H1 (cell line): ENCODE measurements at regions not wholly inside any gene's neighbourhood (a gene's known extent, or its start where the extent isn't known, plus 50 kb on each side); places are given as distances from the start of the nearest gene placed in this dataset.
A peak's percentile ranks its signal among the peaks of the same experiment; 100 is the strongest.

Source experiments
- CTCF ChIA-PET: fragments of 300-600 bp; sonication (Branson Sonifier 250); formaldehyde crosslinking; loops from one replicate; lab custom pipeline; 2021; ENCODE audit not compliant: partially characterized antibody; lab: Charles Lee
- POLR2A ChIA-PET: fragments of 300-600 bp; sonication (Branson Sonifier 250); formaldehyde crosslinking; loops from one replicate; lab custom pipeline; 2021; ENCODE audit warnings: inconsistent platforms; ENCODE audit not compliant: partially characterized antibody; lab: Charles Lee
- DNase-seq, 2 experiments: peaks; one replicate each; pipeline versions ENCODE4 v3.0.0 to v3.0.0-alpha.2; 2010 to 2022; ENCODE audit warnings: low spot score in 2 of 2, low read depth in 1 of 2, mixed read lengths in 1 of 2
- FAIRE-seq: peaks from 2 replicates; lab custom pipeline; 2011; peaks lifted over from hg19 to GRCh38; lab: Jason Lieb, UNC
- H2AFZ ChIP-seq: 2 replicates; pipeline ENCODE4 v1.8.1; 2012; ENCODE audit warnings: low read length, inconsistent platforms
- H2AK5ac ChIP-seq: 2 replicates; pipeline ENCODE4 v1.6.1; 2013; ENCODE audit warnings: low read depth, low read length
- H2BK120ac ChIP-seq: replicated peaks from 2 replicates; pipeline ENCODE3; 2013; ENCODE audit warnings: low read depth, low read length, inconsistent platforms
- H2BK12ac ChIP-seq: 2 replicates; pipeline ENCODE4 v1.6.1; 2013; ENCODE audit warnings: low read depth, low read length
- H2BK15ac ChIP-seq: 2 replicates; pipeline ENCODE4 v1.6.1; 2013; ENCODE audit warnings: low read length
- H2BK20ac ChIP-seq: 2 replicates; pipeline ENCODE4 v1.6.1; 2013; ENCODE audit warnings: low read length
- H2BK5ac ChIP-seq: 2 replicates; pipeline ENCODE4 v1.6.1; 2013; ENCODE audit warnings: low read depth, low read length
- H3K14ac ChIP-seq: 2 replicates; pipeline ENCODE4 v1.6.1; 2013; ENCODE audit warnings: inconsistent platforms; ENCODE audit not compliant: insufficient read length
- H3K18ac ChIP-seq: 2 replicates; pipeline ENCODE4 v1.6.1; 2013; ENCODE audit warnings: low read length; ENCODE audit errors: extremely low read depth
- H3K23ac ChIP-seq: 2 replicates; pipeline ENCODE4 v1.6.1; 2013; ENCODE audit warnings: inconsistent platforms; ENCODE audit not compliant: insufficient read length
- H3K23me2 ChIP-seq: 2 replicates; pipeline ENCODE4 v1.6.1; 2013; ENCODE audit warnings: low read depth, low read length
- H3K27ac ChIP-seq: 2 replicates; pipeline ENCODE4 v1.6.1; 2011; ENCODE audit warnings: low read depth, low read length, inconsistent platforms
- H3K27me3 ChIP-seq, 4 experiments: replicated peaks in 1 of 4; 1 replicate in 1 of 4; 2 replicates in 3 of 4; pipeline versions ENCODE4 v1.6.1 to v1.8.1; 2011 to 2013; ENCODE audit warnings: low read length in 3 of 4, mild to moderate bottlenecking in 3 of 4, inconsistent platforms in 2 of 4, mixed read lengths in 2 of 4, moderate library complexity in 1 of 4; ENCODE audit not compliant: control insufficient read depth in 3 of 4, insufficient read depth in 3 of 4; ENCODE audit errors: extremely low read depth in 1 of 4
- H3K36me3 ChIP-seq, 4 experiments: 2 replicates each; pipeline versions ENCODE4 v1.6.1 to v1.8.1; 2011 to 2013; ENCODE audit warnings: mild to moderate bottlenecking in 4 of 4, low read length in 3 of 4, moderate library complexity in 2 of 4, control low read depth in 1 of 4, inconsistent platforms in 1 of 4; ENCODE audit not compliant: insufficient read depth in 4 of 4, control insufficient read depth in 2 of 4
- H3K4ac ChIP-seq: replicated peaks from 2 replicates; pipeline ENCODE3; 2013; ENCODE audit warnings: low read length, low read depth, mixed read lengths, inconsistent platforms; ENCODE audit not compliant: insufficient read length
- H3K4me1 ChIP-seq, 4 experiments: replicated peaks in 1 of 4; 1 replicate in 1 of 4; 2 replicates in 3 of 4; pipeline versions ENCODE4 v1.6.1 to v1.8.1; 2011 to 2013; ENCODE audit warnings: low read length in 3 of 4, inconsistent platforms in 2 of 4, mixed read lengths in 1 of 4; ENCODE audit not compliant: insufficient read depth in 4 of 4, control insufficient read depth in 3 of 4
- H3K4me2 ChIP-seq, 2 experiments: 2 replicates each; pipeline versions ENCODE4 v1.6.1 to v1.8.1; 2011 to 2013; ENCODE audit warnings: low read depth in 2 of 2, low read length in 2 of 2, control low read depth in 1 of 2, inconsistent platforms in 1 of 2, mild to moderate bottlenecking in 1 of 2; ENCODE audit not compliant: insufficient read depth in 1 of 2
- H3K4me3 ChIP-seq, 4 experiments: fragments of 200-600, 300-600 bp in 1 of 4; sonication (generic), shearing (Covaris generic), sonication (Bioruptor Twin) in 1 of 4; 2 replicates each; pipeline versions ENCODE4 v1.5.1 to v1.8.1; 2011 to 2016; ENCODE audit warnings: low read length in 4 of 4, low read depth in 3 of 4, control low read depth in 2 of 4, inconsistent platforms in 2 of 4, mild to moderate bottlenecking in 2 of 4, mixed read lengths in 1 of 4, moderate library complexity in 1 of 4; ENCODE audit not compliant: insufficient read depth in 2 of 4; ENCODE audit errors: extremely low read depth in 1 of 4
- H3K56ac ChIP-seq: replicated peaks from 2 replicates; pipeline ENCODE3; 2013; ENCODE audit warnings: low read depth, mild to moderate bottlenecking, mixed read lengths, low read length, inconsistent platforms; ENCODE audit not compliant: insufficient read length
- H3K79me1 ChIP-seq: 2 replicates; pipeline ENCODE4 v1.6.1; 2013; ENCODE audit warnings: low read depth, low read length, control low read depth
- H3K79me2 ChIP-seq, 2 experiments: 2 replicates each; pipeline versions ENCODE4 v1.6.1 to v1.8.1; 2012 to 2013; ENCODE audit warnings: low read length in 2 of 2, mild to moderate bottlenecking in 2 of 2, inconsistent platforms in 1 of 2; ENCODE audit not compliant: insufficient read depth in 2 of 2, control insufficient read depth in 1 of 2
- H3K9ac ChIP-seq, 4 experiments: replicated peaks in 1 of 4; 1 replicate in 1 of 4; 2 replicates in 3 of 4; pipeline versions ENCODE4 v1.6.1 to v1.8.1; 2011 to 2013; ENCODE audit warnings: low read depth in 3 of 4, low read length in 3 of 4, control low read depth in 2 of 4, mild to moderate bottlenecking in 2 of 4, moderate library complexity in 2 of 4, inconsistent platforms in 1 of 4; ENCODE audit errors: extremely low read depth in 1 of 4
- H3K9me3 ChIP-seq, 2 experiments: 2 replicates each; pipeline versions ENCODE4 v1.6.1 to v1.8.1; 2012 to 2013; ENCODE audit warnings: mild to moderate bottlenecking in 2 of 2, moderate library complexity in 2 of 2, control low read depth in 1 of 2, inconsistent platforms in 1 of 2, low read depth in 1 of 2, low read length in 1 of 2, mixed read lengths in 1 of 2; ENCODE audit not compliant: insufficient read depth in 2 of 2
- H4K20me1 ChIP-seq, 2 experiments: replicated peaks in 1 of 2; 2 replicates each; pipeline versions ENCODE3 to v1.8.1; 2011 to 2013; ENCODE audit warnings: inconsistent platforms in 2 of 2, low read length in 2 of 2, mild to moderate bottlenecking in 1 of 2; ENCODE audit not compliant: insufficient read depth in 2 of 2, control insufficient read depth in 1 of 2
- H4K5ac ChIP-seq: 2 replicates; pipeline ENCODE4 v1.6.1; 2013; ENCODE audit warnings: low read length, low read depth, mixed read lengths, inconsistent platforms; ENCODE audit not compliant: insufficient read length
- H4K8ac ChIP-seq: 2 replicates; pipeline ENCODE4 v1.8.0; 2013; ENCODE audit warnings: mild to moderate bottlenecking, moderate library complexity, low read length, inconsistent platforms; ENCODE audit not compliant: insufficient read depth; ENCODE audit errors: extremely low read depth
- H4K91ac ChIP-seq: replicated peaks from 2 replicates; pipeline ENCODE3; 2013; ENCODE audit warnings: low read length, mixed read lengths, inconsistent platforms; ENCODE audit not compliant: insufficient read length
- ASH2L ChIP-seq: fragments of 200-600, 300-600 bp; sonication (generic); IDR thresholded peaks from one replicate; pipeline ENCODE4 v1.7.1; 2017; ENCODE audit warnings: low read length
- BRCA1 ChIP-seq: IDR thresholded peaks from 2 replicates; pipeline ENCODE4 v1.6.1; 2012; ENCODE audit warnings: low read depth, low read length, improper control_type of control experiment
- CBX5 ChIP-seq: fragments of 300-800, 300-1000 bp; sonication (generic); IDR thresholded peaks from 2 replicates; pipeline ENCODE4 v1.7.1; 2016; ENCODE audit warnings: antibody characterized with exemption, low read length, low read depth
- CBX8 ChIP-seq: fragments of 300-800, 300-1000 bp; sonication (generic); IDR thresholded peaks from 2 replicates; pipeline ENCODE4 v1.7.1; 2016; ENCODE audit warnings: low read depth, low read length, borderline replicate concordance
- CHD1 ChIP-seq: IDR thresholded peaks from 2 replicates; pipeline ENCODE4 v1.6.1; 2012; ENCODE audit warnings: low read depth, low read length, improper control_type of control experiment
- CHD2 ChIP-seq: IDR thresholded peaks from 2 replicates; pipeline ENCODE4 v1.6.1; 2012; ENCODE audit warnings: low read length, improper control_type of control experiment
- EP300 ChIP-seq, 2 experiments: IDR thresholded peaks; 1 replicate in 1 of 2; 2 replicates in 1 of 2; pipeline ENCODE4 v1.6.1; 2011 to 2012; ENCODE audit warnings: low read depth in 2 of 2, low read length in 2 of 2, mild to moderate bottlenecking in 2 of 2, borderline replicate concordance in 1 of 2, inconsistent platforms in 1 of 2, moderate library complexity in 1 of 2
- JUN ChIP-seq: IDR thresholded peaks from 2 replicates; pipeline ENCODE4 v1.6.1; 2011; ENCODE audit warnings: low read depth, mild to moderate bottlenecking, improper control_type of control experiment, low read length
- NANOG ChIP-seq: IDR thresholded peaks from 2 replicates; pipeline ENCODE4 v1.6.1; 2011; ENCODE audit warnings: low read length, low read depth, mild to moderate bottlenecking, inconsistent platforms; ENCODE audit not compliant: insufficient read depth, poor library complexity, severe bottlenecking
- POU5F1 ChIP-seq: IDR thresholded peaks from 2 replicates; pipeline ENCODE4 v1.6.1; 2011; ENCODE audit warnings: low read depth, mild to moderate bottlenecking, low read length, moderate library complexity
- RBBP5 ChIP-seq: IDR thresholded peaks from 2 replicates; pipeline ENCODE4 v1.7.1; 2012; ENCODE audit warnings: low read depth, mild to moderate bottlenecking, inconsistent platforms, low read length, moderate library complexity, borderline replicate concordance
- RXRA ChIP-seq: IDR thresholded peaks from 2 replicates; pipeline ENCODE4 v1.6.1; 2011; ENCODE audit warnings: low read depth, mild to moderate bottlenecking, low read length, moderate library complexity; ENCODE audit not compliant: insufficient read depth
- SIX5 ChIP-seq: IDR thresholded peaks from 2 replicates; pipeline ENCODE4 v1.6.1; 2011; ENCODE audit warnings: mild to moderate bottlenecking, low read depth, low read length
- SP1 ChIP-seq: IDR thresholded peaks from 2 replicates; pipeline ENCODE4 v1.6.1; 2011; ENCODE audit warnings: low read depth, low read length
- WGBS, 2 experiments: shearing (Covaris generic) in 1 of 2; methylation state at CpG; one replicate each; pipeline versions ENCODE4 v1.1.6 to v1.1.7; 2013 to 2015; ENCODE audit warnings: low lambda C conversion rate in 2 of 2, mixed read lengths in 2 of 2, inconsistent platforms in 1 of 2, low coverage in 1 of 2, missing lambda C conversion rate in 1 of 2; ENCODE audit not compliant: insufficient replicate concordance in 2 of 2, insufficient coverage in 1 of 2, insufficient read length in 1 of 2; ENCODE audit errors: extremely low coverage in 1 of 2, missing lambda C conversion rate in 1 of 2; 5-methylcytosine and 5-hydroxymethylcytosine counted together

DNA sequence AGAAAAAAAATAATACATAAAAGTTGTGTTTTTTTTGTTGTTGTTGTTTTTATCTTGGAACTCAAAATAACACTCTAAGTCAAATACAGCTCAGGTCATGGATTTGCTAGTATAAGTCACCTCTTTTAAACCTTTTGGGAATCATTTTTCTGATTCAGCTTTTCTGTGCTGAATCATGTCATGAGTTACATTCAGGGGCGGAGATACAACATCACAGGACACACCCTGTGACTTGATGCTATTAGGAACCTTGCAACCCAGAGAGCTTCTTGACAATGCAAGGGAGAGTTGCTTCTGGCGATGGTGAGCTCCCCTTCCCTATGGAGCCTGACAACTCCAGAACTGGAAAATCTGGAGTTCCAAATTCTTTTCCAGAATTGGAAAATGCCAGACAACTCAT is 358.3 kb upstream of the C16orf82 start:
- 92% methylated on average over 2 of the region's 2 CpGs; no CpG with 5 or more reads in 1 of the 2 experiments for WGBS, 2 experiments
- no peaks in the 10 kb centered on the region for H3K9me3 ChIP-seq
- POLR2A ChIA-PET: interaction anchor here (1.3 to 1.7 kb wide), 2 partner anchors 15 to 29 kb away, joined by 3 to 4 read pairs; no protein-coding TSS in a partner anchor

More for the DNA sequence above, 358.3 kb upstream of the C16orf82 start:
- no peaks in the 10 kb centered on the region for H3K79me2 ChIP-seq
- peaks cover 0 to 5% (median 2%) of the 10 kb centered on the region in 4 experiments; a peak in 3 of 7 replicates for H3K4me1 ChIP-seq
- H3K4me2 ChIP-seq: no peak overlapping the region
- H3K23ac ChIP-seq: no peak overlapping the region
- no peak overlapping the region; the same call in 1 of the 2 replicates for H3K18ac ChIP-seq
- H3K9ac ChIP-seq: no peak overlapping the region
- H2BK12ac ChIP-seq: no peak overlapping the region
- no peak overlapping the region for H3K14ac ChIP-seq
- no peaks in the 10 kb centered on the region; the same call in 1 of the 2 replicates for H3K23me2 ChIP-seq
- no peak overlapping the region for H3K4me3 ChIP-seq
- no peak overlapping the region for H3K27ac ChIP-seq
- CTCF ChIA-PET: interaction anchor here (0.9 to 1.4 kb wide), 4 partner anchors 9 to 58 kb away, joined by 3 read pairs; no protein-coding TSS in a partner anchor
- H3K36me3 ChIP-seq: no peaks in the 10 kb centered on the region
- H4K91ac ChIP-seq: no peak overlapping the region
- H2BK120ac ChIP-seq: no peak overlapping the region
- FAIRE-seq (no peak), DNase-seq (no peak)
- H4K5ac ChIP-seq: no peak overlapping the region
- H3K56ac ChIP-seq: no peak overlapping the region
- no peak for TF ChIP-seq SIX5
- no peak for TF ChIP-seq ASH2L
- TF ChIP-seq RBBP5: no peak
- no peak for TF ChIP-seq BRCA1
- no peak for TF ChIP-seq NANOG
- no peak for TF ChIP-seq RXRA
- no peak for TF ChIP-seq CBX8
- no peak for TF ChIP-seq CBX5
- no peak for TF ChIP-seq SP1
- no peak for TF ChIP-seq POU5F1
- TF ChIP-seq EP300 (IDR thresholded peaks at IDR 0.05; ENCODE audit: borderline replicate concordance in 1 of 2, low read depth in 2 of 2, low read length in 2 of 2): no peak
- no peak for TF ChIP-seq JUN
- TF ChIP-seq CHD2: no peak
- no peak for TF ChIP-seq CHD1
- H3K4ac ChIP-seq: no peak overlapping the region
- H2AFZ ChIP-seq: no peak overlapping the region
- 0 out of 2 replicates have a peak overlapping the region, but pooled peaks have one; percentile 4 for H2AK5ac ChIP-seq
- H3K79me1 ChIP-seq: no peaks in the 10 kb centered on the region
- H4K20me1 ChIP-seq: no peaks in the 10 kb centered on the region
- no peaks in the 10 kb centered on the region for H3K27me3 ChIP-seq
- no peak overlapping the region for H2BK5ac ChIP-seq
- H4K8ac ChIP-seq: no peak overlapping the region
- no peak overlapping the region for H2BK15ac ChIP-seq
- H2BK20ac ChIP-seq: no peak overlapping the region
